Sigmoid colon (tissue), 3 donors: ENCODE measurements at regions not wholly inside any gene's neighbourhood (a gene's known extent, or its start where the extent isn't known, plus 50 kb on each side); places are given as distances from the start of the nearest gene placed in this dataset.

ENCODE experiments used
- CTCF ChIP-seq, 4 experiments: fragments of 450-650 bp in 3 of 4; fragments of 200-600 bp in 1 of 4; IDR thresholded peaks; one replicate each; pipeline ENCODE4 v1.5.1; 2016 to 2019; ENCODE audit warnings: antibody characterized with exemption in 4 of 4, mild to moderate bottlenecking in 3 of 4, moderate library complexity in 2 of 4
- POLR2A ChIP-seq, 2 donors: fragments of 450-650 bp; IDR thresholded peaks; one replicate each; pipeline ENCODE4 v1.6.1; 2016; ENCODE audit warnings: antibody characterized with exemption in 2 of 2, mild to moderate bottlenecking in 2 of 2, moderate library complexity in 2 of 2

DNA sequence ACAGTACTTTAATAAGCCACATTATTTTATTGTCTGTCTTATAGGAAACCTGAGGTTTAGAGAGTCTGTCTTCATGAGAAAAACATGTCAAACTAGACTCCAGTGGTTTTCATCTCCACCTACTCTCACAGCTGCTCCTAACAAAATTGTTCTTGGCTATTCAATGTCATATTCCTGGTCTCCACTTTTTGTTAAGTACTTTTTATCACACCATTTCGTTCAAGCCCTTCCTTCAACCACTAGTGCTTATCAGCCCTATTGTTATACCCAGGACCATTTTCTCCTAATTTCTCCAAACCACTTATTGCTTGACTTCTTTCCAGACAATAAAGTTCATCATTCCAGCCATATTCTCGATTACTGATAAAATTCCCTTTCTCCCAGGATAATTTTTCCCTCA is 1674.3 kb upstream of the AGA start:
- no peak for TF ChIP-seq POLR2A (IDR thresholded peaks at IDR 0.05)
- no peak for TF ChIP-seq CTCF (IDR thresholded peaks at IDR 0.05)
